Osteocyte (in vitro differentiated cells): ENCODE measurements at regions not wholly inside any gene's neighbourhood (a gene's known extent, or its start where the extent isn't known, plus 50 kb on each side); places are given as distances from the start of the nearest gene placed in this dataset.

Experiments used
- DNase-seq: peaks from one replicate; pipeline ENCODE4 v3.0.0; 2021; ENCODE audit warnings: mixed read lengths; ENCODE audit not compliant: unreplicated experiment; ENCODE audit errors: extremely low spot score
- H3K27ac Mint-ChIP-seq: one replicate; pipeline ENCODE4 v1.8.0; 2021; ENCODE audit warnings: mild to moderate bottlenecking, mixed read lengths; ENCODE audit not compliant: unreplicated experiment
- H3K27me3 Mint-ChIP-seq: one replicate; pipeline ENCODE4 v1.8.0; 2021; ENCODE audit warnings: mixed read lengths; ENCODE audit not compliant: unreplicated experiment
- H3K36me3 Mint-ChIP-seq: one replicate; pipeline ENCODE4 v1.8.0; 2021; ENCODE audit warnings: mixed read lengths; ENCODE audit not compliant: unreplicated experiment
- H3K4me1 Mint-ChIP-seq: one replicate; pipeline ENCODE4 v1.8.0; 2021; ENCODE audit warnings: mixed read lengths; ENCODE audit not compliant: unreplicated experiment
- H3K4me3 Mint-ChIP-seq: one replicate; pipeline ENCODE4 v1.8.0; 2021; ENCODE audit warnings: mild to moderate bottlenecking, moderate library complexity, mixed read lengths; ENCODE audit not compliant: unreplicated experiment
- H3K9me3 Mint-ChIP-seq: one replicate; pipeline ENCODE4 v1.8.0; 2021; ENCODE audit warnings: mixed read lengths; ENCODE audit not compliant: unreplicated experiment
- TF ChIP-seq, protein P1 (sequence below): fragments of 200-600 bp; sonication (generic); IDR thresholded peaks from 2 replicates; pipeline ENCODE4 v1.5.0; 2021; ENCODE audit warnings: antibody characterized with exemption, mild to moderate bottlenecking, moderate library complexity

- TF ChIP-seq, protein P1, sequence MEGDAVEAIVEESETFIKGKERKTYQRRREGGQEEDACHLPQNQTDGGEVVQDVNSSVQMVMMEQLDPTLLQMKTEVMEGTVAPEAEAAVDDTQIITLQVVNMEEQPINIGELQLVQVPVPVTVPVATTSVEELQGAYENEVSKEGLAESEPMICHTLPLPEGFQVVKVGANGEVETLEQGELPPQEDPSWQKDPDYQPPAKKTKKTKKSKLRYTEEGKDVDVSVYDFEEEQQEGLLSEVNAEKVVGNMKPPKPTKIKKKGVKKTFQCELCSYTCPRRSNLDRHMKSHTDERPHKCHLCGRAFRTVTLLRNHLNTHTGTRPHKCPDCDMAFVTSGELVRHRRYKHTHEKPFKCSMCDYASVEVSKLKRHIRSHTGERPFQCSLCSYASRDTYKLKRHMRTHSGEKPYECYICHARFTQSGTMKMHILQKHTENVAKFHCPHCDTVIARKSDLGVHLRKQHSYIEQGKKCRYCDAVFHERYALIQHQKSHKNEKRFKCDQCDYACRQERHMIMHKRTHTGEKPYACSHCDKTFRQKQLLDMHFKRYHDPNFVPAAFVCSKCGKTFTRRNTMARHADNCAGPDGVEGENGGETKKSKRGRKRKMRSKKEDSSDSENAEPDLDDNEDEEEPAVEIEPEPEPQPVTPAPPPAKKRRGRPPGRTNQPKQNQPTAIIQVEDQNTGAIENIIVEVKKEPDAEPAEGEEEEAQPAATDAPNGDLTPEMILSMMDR, result no peak
- no peaks in the 10 kb centered on the region for H3K36me3 Mint-ChIP-seq
- no peak overlapping the region for H3K4me3 Mint-ChIP-seq
- no peaks in the 10 kb centered on the region for H3K9me3 Mint-ChIP-seq
- no peak overlapping the region for H3K27ac Mint-ChIP-seq
- H3K4me1 Mint-ChIP-seq, result no peaks in the 10 kb centered on the region
- DNase-seq, result no peak
- no peaks in the 10 kb centered on the region for H3K27me3 Mint-ChIP-seq
These were observed 109.0 kb downstream of the OLFM1 start for GRCh38 chr9:135196474-135196873.

GRCh38 chr9:135198144-135198543 lies 110.7 kb downstream of the OLFM1 start:
- no peak overlapping the region for H3K27ac Mint-ChIP-seq
- no peaks in the 10 kb centered on the region for H3K9me3 Mint-ChIP-seq
- H3K36me3 Mint-ChIP-seq, result no peaks in the 10 kb centered on the region
- H3K4me3 Mint-ChIP-seq, result no peak overlapping the region
- no peaks in the 10 kb centered on the region for H3K27me3 Mint-ChIP-seq
- TF ChIP-seq, protein P1, result no peak
- no peak for DNase-seq
- H3K4me1 Mint-ChIP-seq, result no peaks in the 10 kb centered on the region

DNA sequence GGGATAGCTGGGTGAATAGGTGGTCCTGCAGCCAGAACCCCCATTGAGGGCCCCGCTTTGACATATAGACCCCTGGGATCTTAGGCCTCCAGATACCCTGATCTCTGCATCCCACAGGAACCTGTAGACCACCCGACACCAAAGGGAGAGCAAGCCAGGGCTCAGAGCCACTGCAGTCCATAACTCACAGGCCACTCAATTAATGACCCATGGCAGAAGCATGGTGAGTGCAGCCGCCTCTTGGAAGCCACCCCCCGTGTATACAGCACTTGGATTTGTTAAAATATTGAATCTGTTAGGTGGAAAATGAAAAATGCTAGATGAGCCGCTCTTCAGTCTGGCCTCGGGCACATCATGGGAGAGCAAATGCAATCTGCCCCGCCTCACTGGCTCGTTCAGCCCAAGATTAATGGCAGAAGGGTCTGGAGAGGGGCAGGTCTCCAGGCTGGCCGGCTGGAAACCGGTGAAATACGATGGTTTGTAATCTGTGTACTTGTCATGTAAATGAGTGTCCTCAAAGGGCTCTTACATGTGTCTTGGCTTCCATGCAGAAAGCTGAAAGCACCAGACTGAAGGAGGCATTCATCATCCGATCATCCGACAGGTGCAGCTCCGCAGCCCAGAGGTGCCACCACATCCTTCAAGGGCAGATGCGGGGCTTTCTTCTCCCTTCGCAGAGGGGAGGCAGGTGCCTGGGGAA lies 111.3 kb downstream of the OLFM1 start:
- Mint-ChIP-seq H3K27me3 (no peaks in the 10 kb centered on the region), H3K36me3 (no peaks in the 10 kb centered on the region), H3K4me1 (no peaks in the 10 kb centered on the region), H3K9me3 (no peaks in the 10 kb centered on the region), H3K4me3 (no peak overlapping the region), H3K27ac (no peak overlapping the region)
- TF ChIP-seq, protein P1, result no peak
- no peak for DNase-seq

GRCh38 chr9:135199489-135199888 lies 112.0 kb downstream of the OLFM1 start:
- Mint-ChIP-seq H3K27ac (no peak overlapping the region), H3K4me1 (no peaks in the 10 kb centered on the region), H3K27me3 (no peaks in the 10 kb centered on the region)

GRCh38 chr9:135201711-135202110 lies 114.2 kb downstream of the OLFM1 start:
- Mint-ChIP-seq H3K36me3 (no peaks in the 10 kb centered on the region), H3K27me3 (no peaks in the 10 kb centered on the region), H3K4me3 (no peak overlapping the region), H3K9me3 (no peaks in the 10 kb centered on the region), H3K27ac (no peak overlapping the region), H3K4me1 (no peaks in the 10 kb centered on the region)
- TF ChIP-seq, protein P1, result no peak
- no peak for DNase-seq

More at GRCh38 chr9:135199489-135199888, 112.0 kb downstream of the OLFM1 start:
- H3K4me3 Mint-ChIP-seq, result no peak overlapping the region
- TF ChIP-seq, protein P1, result no peak
- no peak for DNase-seq
- H3K9me3 Mint-ChIP-seq, result no peaks in the 10 kb centered on the region
- no peaks in the 10 kb centered on the region for H3K36me3 Mint-ChIP-seq
